A673 (cell line): ENCODE measurements at regions not wholly inside any gene's neighbourhood (a gene's known extent, or its start where the extent isn't known, plus 50 kb on each side); places are given as distances from the start of the nearest gene placed in this dataset.

Experiments used
- BruUV-seq: library from RNA; stranded (reverse); fragments of 400-500 nt; replicated peaks from 2 replicates; lab custom pipeline; 2021; lab: Mats Ljungman, UMichigan
- CTCF ChIA-PET: fragments of 300-600 bp; sonication (Branson Sonifier 250); formaldehyde crosslinking; loops from one replicate; lab custom pipeline; 2022; ENCODE audit warnings: antibody characterized with exemption; lab: Charles Lee
- POLR2A ChIA-PET: fragments of 300-600 bp; sonication (Branson Sonifier 250); formaldehyde crosslinking; loops from one replicate; lab custom pipeline; 2022; ENCODE audit warnings: antibody characterized with exemption; ENCODE audit not compliant: low non-redundant PET; lab: Charles Lee
- DNase-seq: peaks from one replicate; pipeline ENCODE4 v3.0.0-alpha.2; 2015; ENCODE audit warnings: low spot score
- H3K27ac ChIP-seq: fragments of 200-600 bp; sonication (generic); 2 replicates; pipeline ENCODE4 v1.5.1; 2016; ENCODE audit warnings: mixed run types, low read depth, mild to moderate bottlenecking, mixed read lengths, antibody characterized with exemption, low read length; ENCODE audit not compliant: poor library complexity, severe bottlenecking
- H3K27me3 ChIP-seq: fragments of 200-600 bp; sonication (generic); replicated peaks from 2 replicates; pipeline ENCODE4 v1.6.1; 2017; ENCODE audit warnings: mixed run types, low read depth, mild to moderate bottlenecking, mixed read lengths, antibody characterized with exemption, low read length; ENCODE audit not compliant: insufficient read depth, poor library complexity
- H3K36me3 ChIP-seq: fragments of 200-600 bp; sonication (generic); 2 replicates; pipeline ENCODE4 v1.6.1; 2016; ENCODE audit warnings: mixed run types, mild to moderate bottlenecking, mixed read lengths, antibody characterized with exemption, low read length; ENCODE audit not compliant: insufficient read depth, poor library complexity, severe bottlenecking
- H3K4me1 ChIP-seq: fragments of 200-600 bp; sonication (generic); 2 replicates; pipeline ENCODE4 v1.6.1; 2017; ENCODE audit warnings: mixed run types, mild to moderate bottlenecking, mixed read lengths, antibody characterized with exemption, low read length; ENCODE audit not compliant: insufficient read depth, poor library complexity, severe bottlenecking
- H3K4me3 ChIP-seq: fragments of 200-600 bp; sonication (generic); 2 replicates; pipeline ENCODE4 v1.5.1; 2016; ENCODE audit warnings: low read depth, mixed run types, mild to moderate bottlenecking, mixed read lengths, low read length; ENCODE audit not compliant: poor library complexity, severe bottlenecking
- H3K9me3 ChIP-seq: fragments of 200-600 bp; sonication (generic); 2 replicates; pipeline ENCODE4 v1.6.1; 2016; ENCODE audit warnings: mixed run types, low read depth, mild to moderate bottlenecking, mixed read lengths, antibody characterized with exemption, low read length; ENCODE audit not compliant: poor library complexity, severe bottlenecking
- CTCF ChIP-seq: fragments of 300-800, 200-600 bp; sonication (generic); conservative IDR thresholded peaks from 2 replicates; pipeline ENCODE4 v1.5.1; 2017; ENCODE audit warnings: low read depth, mild to moderate bottlenecking, antibody characterized with exemption, low read length, moderate library complexity, mixed read lengths
- EZH2 ChIP-seq: fragments of 200-600 bp; sonication (generic); IDR thresholded peaks from 2 replicates; pipeline ENCODE4 v1.6.1; 2017; ENCODE audit warnings: borderline replicate concordance, low read depth, mild to moderate bottlenecking, mixed read lengths, antibody characterized with exemption, low read length; ENCODE audit not compliant: poor library complexity, severe bottlenecking
- intact Hi-C: fragments of 100-400 bp; cut with micrococcal nuclease; formaldehyde crosslinking; loops from one replicate; pipeline ENCODE4 v1.10.0; 2022; ENCODE audit not compliant: unreplicated experiment

GRCh38 chr2:11969774-11970173 is 223.3 kb downstream of the LPIN1 start:
- Histone ChIP-seq H3K27me3 (no peaks in the 10 kb centered on the region), H3K27ac (no peak overlapping the region), H3K9me3 (no peaks in the 10 kb centered on the region), H3K4me3 (no peak overlapping the region), H3K4me1 (no peaks in the 10 kb centered on the region), H3K36me3 (no peaks in the 10 kb centered on the region)
- intact Hi-C loops, result no loop called here
- BruUV-seq, result no TSS peak
- no peak for DNase-seq
- TF ChIP-seq EZH2 (no peak), CTCF (no peak)
- CTCF ChIA-PET, result no interaction called here
- POLR2A ChIA-PET, result no interaction called here

GRCh38 chr2:11974573-11974972 is 228.1 kb downstream of the LPIN1 start:
- ChIA-PET POLR2A (no interaction called here), CTCF (no interaction called here)
- intact Hi-C loops, result no loop called here
- DNase-seq, result no peak
- H3K4me3 ChIP-seq, result no peak overlapping the region
- TF ChIP-seq EZH2 (no peak), CTCF (no peak)
- no peaks in the 10 kb centered on the region for H3K36me3 ChIP-seq
- H3K27me3 ChIP-seq, result no peaks in the 10 kb centered on the region
- no peaks in the 10 kb centered on the region for H3K9me3 ChIP-seq
- H3K27ac ChIP-seq, result no peak overlapping the region
- H3K4me1 ChIP-seq, result no peaks in the 10 kb centered on the region
- no TSS peak for BruUV-seq

- no peaks in the 10 kb centered on the region for H3K36me3 ChIP-seq
- no peak overlapping the region for H3K27ac ChIP-seq
- BruUV-seq, result no TSS peak
- ChIA-PET CTCF (no interaction called here), POLR2A (no interaction called here)
- H3K9me3 ChIP-seq, result no peaks in the 10 kb centered on the region
- no peaks in the 10 kb centered on the region for H3K27me3 ChIP-seq
- intact Hi-C loops, result no loop called here
- no peak overlapping the region for H3K4me3 ChIP-seq
- TF ChIP-seq EZH2 (no peak), CTCF (no peak)
- DNase-seq, result no peak
- no peaks in the 10 kb centered on the region for H3K4me1 ChIP-seq
These were observed 228.9 kb downstream of the LPIN1 start for GRCh38 chr2:11975373-11975772.
